DOHH2 (cell line): ENCODE measurements at regions not wholly inside any gene's neighbourhood (a gene's known extent, or its start where the extent isn't known, plus 50 kb on each side); places are given as distances from the start of the nearest gene placed in this dataset.

Experiments
- EZH2phosphoT487 ChIP-seq: fragments of 200-600 bp; sonication (generic); IDR thresholded peaks from 2 replicates; pipeline ENCODE4 v1.6.1; 2017; ENCODE audit warnings: borderline replicate concordance, mild to moderate bottlenecking, antibody characterized with exemption, low read length, moderate library complexity, mixed read lengths
- TF ChIP-seq, protein P1 (sequence below): fragments of 200-600 bp; sonication (generic); IDR thresholded peaks from one replicate; pipeline ENCODE4 v1.5.1; 2014; ENCODE audit warnings: antibody characterized with exemption, mild to moderate bottlenecking, low read depth, low read length; ENCODE audit not compliant: poor library complexity, severe bottlenecking

DNA sequence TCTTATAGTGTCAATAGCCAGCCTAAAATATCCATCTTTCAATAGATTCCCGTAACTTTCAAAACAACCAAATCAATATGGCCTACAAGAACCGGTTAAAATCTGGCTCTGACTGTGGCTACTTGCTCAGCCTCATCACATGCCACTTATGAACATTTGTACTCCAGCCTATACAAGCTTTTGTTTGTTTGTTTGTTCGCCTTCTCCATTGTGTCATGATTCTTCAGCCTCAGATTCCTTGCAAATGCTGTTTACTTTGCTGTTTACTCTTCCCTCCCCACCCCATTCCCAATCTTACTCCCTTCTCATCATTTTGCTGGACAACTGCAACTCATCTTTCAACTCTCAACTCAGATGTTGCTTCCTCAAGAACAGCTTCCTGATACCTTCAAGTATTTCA lies 161.2 kb downstream of the CAPZA3 start:
- TF ChIP-seq, protein P1, sequence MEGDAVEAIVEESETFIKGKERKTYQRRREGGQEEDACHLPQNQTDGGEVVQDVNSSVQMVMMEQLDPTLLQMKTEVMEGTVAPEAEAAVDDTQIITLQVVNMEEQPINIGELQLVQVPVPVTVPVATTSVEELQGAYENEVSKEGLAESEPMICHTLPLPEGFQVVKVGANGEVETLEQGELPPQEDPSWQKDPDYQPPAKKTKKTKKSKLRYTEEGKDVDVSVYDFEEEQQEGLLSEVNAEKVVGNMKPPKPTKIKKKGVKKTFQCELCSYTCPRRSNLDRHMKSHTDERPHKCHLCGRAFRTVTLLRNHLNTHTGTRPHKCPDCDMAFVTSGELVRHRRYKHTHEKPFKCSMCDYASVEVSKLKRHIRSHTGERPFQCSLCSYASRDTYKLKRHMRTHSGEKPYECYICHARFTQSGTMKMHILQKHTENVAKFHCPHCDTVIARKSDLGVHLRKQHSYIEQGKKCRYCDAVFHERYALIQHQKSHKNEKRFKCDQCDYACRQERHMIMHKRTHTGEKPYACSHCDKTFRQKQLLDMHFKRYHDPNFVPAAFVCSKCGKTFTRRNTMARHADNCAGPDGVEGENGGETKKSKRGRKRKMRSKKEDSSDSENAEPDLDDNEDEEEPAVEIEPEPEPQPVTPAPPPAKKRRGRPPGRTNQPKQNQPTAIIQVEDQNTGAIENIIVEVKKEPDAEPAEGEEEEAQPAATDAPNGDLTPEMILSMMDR = no peak
- TF ChIP-seq EZH2phosphoT487 = no peak
